ENCODE measurements at regions not wholly inside any gene's neighbourhood (a gene's known extent, or its start where the extent isn't known, plus 50 kb on each side); places are given as distances from the start of the nearest gene placed in this dataset.

DNA sequence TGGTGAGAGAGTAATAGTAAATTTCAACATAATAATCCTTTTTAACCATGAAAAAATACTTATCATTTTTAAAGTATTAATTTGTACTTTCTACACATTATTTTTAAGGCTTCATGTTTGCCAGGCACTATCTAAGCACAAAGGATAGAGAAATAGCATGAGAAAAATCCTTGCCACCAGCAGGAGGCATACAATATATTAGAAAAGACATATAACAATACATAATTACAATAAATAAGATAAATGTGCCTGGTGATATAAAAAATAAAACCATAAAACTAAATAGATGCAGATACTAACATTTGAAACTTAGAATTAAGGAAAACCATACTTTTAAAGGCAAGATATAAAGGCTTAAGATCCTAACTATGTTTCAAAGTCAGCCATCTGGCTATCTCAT, 1256.4 kb downstream of the DIAPH3 start:
- TF ChIP-seq CTCF (conservative IDR thresholded peaks at IDR 0.05) (no peak), EZH2 (IDR thresholded peaks at IDR 0.05; ENCODE audit: low read depth) (no peak)
